ENCODE measurements at regions not wholly inside any gene's neighbourhood (a gene's known extent, or its start where the extent isn't known, plus 50 kb on each side); places are given as distances from the start of the nearest gene placed in this dataset.
"Not testable (repeated sequence)": the region's sequence is repeated elsewhere in the genome, so short reads cannot be mapped to it uniquely, and the experiment has no call there.

DNA sequence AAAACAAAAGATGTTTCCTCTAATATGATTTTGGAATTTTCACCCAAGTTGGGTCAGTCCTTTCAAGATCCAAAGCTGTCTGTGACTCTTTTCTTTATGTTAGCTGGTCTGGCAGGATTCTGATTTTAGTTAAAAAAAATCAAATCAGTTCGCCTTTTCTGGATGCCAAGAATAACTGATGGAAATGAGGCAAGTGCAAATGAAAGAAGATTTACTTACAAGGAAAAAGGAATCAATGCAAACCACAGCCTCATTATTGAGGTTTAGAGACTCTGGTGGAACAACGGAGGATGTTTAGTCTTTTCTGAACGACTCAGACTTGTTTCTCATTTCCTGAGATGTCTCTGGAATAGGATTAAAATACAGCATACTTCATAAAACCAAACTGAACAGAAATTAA is 117.0 kb upstream of the DYRK2 start:
- no peak for DNase-seq (ENCODE audit: extremely low read depth in 1 of 2, low read depth in 1 of 2)

DNA sequence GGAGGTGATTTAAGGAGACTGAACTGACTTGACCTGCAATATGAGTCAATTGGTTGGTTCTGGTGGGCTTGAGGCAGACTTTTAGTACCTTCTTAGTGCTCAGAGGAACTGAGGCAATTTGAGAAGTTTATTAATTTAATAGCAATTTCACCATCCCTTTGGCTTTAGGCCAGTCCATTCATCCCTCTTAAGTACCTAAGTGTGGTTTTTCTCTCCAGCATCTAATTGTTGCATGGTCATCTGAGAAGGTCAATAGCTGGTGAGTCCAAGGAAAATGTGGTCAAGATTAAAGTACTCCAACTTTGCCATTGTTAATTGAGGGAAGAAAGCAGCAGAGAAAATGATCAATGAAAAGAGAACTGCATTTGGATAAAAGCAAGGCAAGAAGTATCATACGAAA is 115.4 kb upstream of the DYRK2 start:
- DNase-seq (ENCODE audit: extremely low read depth in 1 of 2, low read depth in 1 of 2): no peak

- DNase-seq (ENCODE audit: extremely low read depth in 1 of 2, low read depth in 1 of 2): no peak
Observed at GRCh38 chr12:67534046-67534445, 114.5 kb upstream of the DYRK2 start.

DNA sequence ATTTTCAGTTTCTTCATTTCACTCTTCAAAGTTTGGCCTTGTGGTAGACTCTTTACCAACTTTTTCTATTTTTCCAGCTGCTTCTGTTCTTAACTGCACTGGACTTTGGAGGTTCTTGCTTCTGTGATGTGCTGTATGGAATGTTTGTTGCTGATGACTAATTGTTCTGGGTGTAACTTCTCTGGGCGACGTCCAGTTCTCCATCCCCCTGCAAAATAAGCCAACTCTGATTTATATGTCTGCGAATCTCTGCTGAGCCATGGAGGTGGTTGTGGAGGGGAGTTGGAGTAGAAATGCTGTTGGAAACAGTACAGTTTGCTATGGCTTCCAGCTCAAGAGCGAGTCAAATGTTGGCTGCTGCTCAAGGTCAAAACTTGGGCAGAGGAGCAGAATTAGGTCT is 113.9 kb upstream of the DYRK2 start:
- DNase-seq (ENCODE audit: extremely low read depth in 1 of 2, low read depth in 1 of 2): no peak

GRCh38 chr12:67535176-67535575 is 113.4 kb upstream of the DYRK2 start:
- no peak for DNase-seq (ENCODE audit: extremely low read depth in 1 of 2, low read depth in 1 of 2)

DNA sequence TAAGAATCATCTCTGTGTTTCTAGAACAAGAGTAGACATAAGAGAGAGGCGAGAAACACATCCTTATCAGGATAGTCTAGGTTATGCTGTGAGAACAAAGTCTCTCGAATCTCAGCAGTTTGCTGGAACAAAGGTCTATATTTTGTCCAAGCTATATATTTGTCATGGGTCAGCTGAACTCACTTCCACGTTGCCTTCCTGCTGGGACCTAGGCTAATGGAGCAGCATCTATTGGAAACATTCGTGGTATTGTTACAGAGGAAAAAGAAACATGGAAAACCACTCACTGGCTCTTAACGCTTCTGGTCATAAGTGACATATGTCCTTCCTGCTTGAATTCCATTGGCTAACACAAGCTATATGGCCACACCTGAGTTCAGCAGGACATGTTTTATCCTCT is 112.6 kb upstream of the DYRK2 start:
- DNase-seq (ENCODE audit: extremely low read depth in 1 of 2, low read depth in 1 of 2): no peak

GRCh38 chr12:67539329-67539728 is 109.2 kb upstream of the DYRK2 start:
- no peak for DNase-seq (ENCODE audit: extremely low read depth in 1 of 2, low read depth in 1 of 2)

DNA sequence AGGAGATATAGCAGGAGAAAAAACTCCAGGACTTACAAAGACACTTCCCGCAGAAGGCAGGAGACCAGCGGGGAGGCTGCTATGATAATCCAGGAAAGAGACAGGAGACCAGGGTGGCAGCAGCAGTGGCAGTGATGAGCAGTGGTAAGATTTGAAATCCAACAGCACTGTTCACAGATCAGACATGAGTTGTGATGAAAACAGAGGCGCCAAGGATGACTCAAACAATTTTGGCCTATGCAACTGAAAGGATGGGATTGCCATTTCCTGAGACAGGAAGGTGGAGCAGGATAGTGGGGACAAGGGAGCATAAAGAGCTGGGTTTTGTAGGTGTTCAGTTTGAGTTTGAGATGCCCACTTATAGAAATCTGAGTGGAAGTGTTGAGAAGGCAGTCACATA is 108.6 kb upstream of the DYRK2 start:
- no peak for DNase-seq (ENCODE audit: extremely low read depth in 1 of 2, low read depth in 1 of 2)

GRCh38 chr12:67540920-67541624 is 107.5 kb upstream of the DYRK2 start:
- DNase-seq (ENCODE audit: extremely low read depth in 1 of 2, low read depth in 1 of 2): no peak

- DNase-seq (ENCODE audit: extremely low read depth in 1 of 2, low read depth in 1 of 2): no peak
Observed at GRCh38 chr12:67541625-67541991, 106.9 kb upstream of the DYRK2 start.

GRCh38 chr12:67543021-67543770 is 105.3 kb upstream of the DYRK2 start:
- DNase-seq (ENCODE audit: extremely low read depth in 1 of 2, low read depth in 1 of 2): no peak

GRCh38 chr12:67545298-67545697 is 103.2 kb upstream of the DYRK2 start:
- DNase-seq (ENCODE audit: extremely low read depth in 1 of 2, low read depth in 1 of 2): no peak

DNA sequence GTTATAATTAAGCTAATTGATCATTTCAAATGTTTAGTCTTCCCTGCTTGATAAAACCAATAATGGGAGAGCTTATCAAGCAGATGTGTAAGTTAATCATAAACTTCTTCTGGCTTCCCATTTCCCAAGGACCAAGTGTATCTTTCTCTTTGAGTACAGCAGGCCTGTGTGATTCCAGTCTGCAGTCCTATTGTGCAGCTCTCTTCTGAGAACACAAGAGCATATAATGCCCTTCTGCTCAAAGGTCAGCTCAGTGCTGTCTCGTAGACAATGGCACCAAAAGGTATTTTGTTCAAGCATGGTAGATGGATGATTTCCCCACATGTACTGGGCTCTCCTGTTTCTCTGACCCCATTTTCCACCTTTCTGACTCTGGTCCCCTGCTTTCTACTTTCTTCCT is 101.8 kb upstream of the DYRK2 start:
- no peak for DNase-seq (ENCODE audit: extremely low read depth in 1 of 2, low read depth in 1 of 2)

GRCh38 chr12:67555075-67555717 is 93.3 kb upstream of the DYRK2 start:
- DNase-seq (ENCODE audit: extremely low read depth in 1 of 2, low read depth in 1 of 2): not testable (repeated sequence)

- DNase-seq (ENCODE audit: extremely low read depth in 1 of 2, low read depth in 1 of 2): no peak
Observed at GRCh38 chr12:67558775-67559174, 89.8 kb upstream of the DYRK2 start.

DNA sequence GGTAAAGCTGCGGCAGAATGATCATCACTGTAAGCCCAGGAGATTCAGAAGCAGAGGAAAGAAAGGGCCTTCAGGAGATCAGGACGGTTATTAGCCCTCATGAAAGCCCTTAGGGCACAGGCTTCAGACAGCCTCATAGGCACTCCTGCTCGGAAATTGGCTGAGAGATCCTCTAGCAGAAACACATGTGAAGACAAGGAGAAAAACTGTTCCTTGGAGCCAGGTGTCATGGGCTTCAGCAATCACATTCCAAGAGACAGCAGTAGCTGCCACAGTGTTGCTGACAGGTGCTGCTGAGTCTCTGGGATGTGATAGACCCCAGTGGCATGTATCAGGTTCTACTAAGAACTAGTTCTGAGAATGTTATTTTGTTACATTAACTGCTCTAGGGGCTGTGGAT is 88.8 kb upstream of the DYRK2 start:
- no peak for DNase-seq (ENCODE audit: extremely low read depth in 1 of 2, low read depth in 1 of 2)

DNA sequence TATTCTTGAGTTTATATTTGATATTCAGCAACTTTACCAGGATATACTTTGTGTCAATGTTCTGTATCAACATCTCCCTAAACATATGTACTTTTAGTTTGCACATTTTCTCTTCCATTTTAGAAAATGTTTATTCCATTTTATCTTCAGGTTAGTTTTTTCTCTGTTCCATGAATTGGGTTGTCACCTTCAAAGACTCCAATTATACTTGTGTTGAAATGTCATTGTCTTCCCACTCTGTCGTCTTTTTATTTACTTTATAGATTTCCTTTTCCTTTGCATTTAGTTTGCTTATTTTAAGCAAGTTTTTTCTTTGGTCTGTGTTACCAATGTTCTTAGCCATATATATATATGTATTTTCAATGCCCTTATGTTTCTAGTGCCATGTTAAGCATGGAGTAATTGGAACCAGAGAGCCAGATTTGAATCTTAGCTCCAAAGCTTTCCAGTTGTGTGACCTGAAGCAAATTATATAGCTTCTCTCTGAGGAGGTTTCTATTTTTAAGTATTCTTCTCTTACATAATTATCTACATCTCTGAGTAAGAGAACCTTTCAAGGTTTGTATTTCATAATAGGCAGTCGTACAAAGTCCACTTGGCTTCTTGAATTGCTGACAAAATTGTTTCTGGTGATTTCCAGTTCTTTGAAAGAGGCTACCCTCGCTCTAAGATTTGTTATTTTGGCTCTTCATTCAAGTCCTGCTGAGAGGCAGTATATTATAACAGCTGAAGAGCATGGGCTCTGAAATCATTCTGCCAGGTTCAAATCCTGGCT is 85.8 kb upstream of the DYRK2 start:
- DNase-seq (ENCODE audit: extremely low read depth in 1 of 2, low read depth in 1 of 2): no peak

- DNase-seq (ENCODE audit: extremely low read depth in 1 of 2, low read depth in 1 of 2): no peak
Observed at GRCh38 chr12:67568055-67568454, 80.5 kb upstream of the DYRK2 start.

- no peak for DNase-seq (ENCODE audit: extremely low read depth in 1 of 2, low read depth in 1 of 2)
Observed at GRCh38 chr12:67572492-67572891, 76.1 kb upstream of the DYRK2 start.

GRCh38 chr12:67573566-67573965 is 75.0 kb upstream of the DYRK2 start:
- DNase-seq (ENCODE audit: extremely low read depth in 1 of 2, low read depth in 1 of 2): no peak

DNA sequence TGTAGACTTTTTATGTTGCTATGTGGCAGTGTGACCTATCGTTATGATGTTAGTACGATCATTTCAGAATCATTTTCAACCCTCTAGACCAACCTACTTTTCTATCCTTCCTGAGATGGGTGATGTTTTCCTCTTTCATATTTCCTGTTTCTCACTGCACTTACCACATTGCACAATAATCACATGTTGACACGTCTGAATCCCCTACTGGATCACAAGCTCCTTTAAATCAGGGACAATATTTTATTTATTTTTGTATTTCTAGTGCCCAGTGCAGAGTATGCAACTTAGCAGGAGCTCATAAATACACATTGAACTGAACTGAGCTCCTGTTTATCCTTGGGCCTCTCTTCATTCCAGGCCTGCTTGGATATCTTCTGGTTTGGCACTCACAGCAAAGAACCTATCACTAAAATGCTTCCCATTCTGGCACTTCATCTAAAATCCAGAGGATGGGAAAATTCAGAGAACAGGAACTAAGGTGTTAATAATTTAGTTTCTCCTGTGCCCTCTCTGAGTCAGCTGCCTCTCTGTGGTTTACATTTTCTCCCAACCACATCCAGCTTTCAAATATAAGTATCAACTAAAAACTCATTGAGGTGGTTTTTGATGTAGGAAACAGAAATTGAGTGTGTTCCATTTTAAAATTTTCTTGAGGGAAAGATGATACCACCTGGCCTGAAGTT is 69.4 kb upstream of the DYRK2 start:
- no peak for DNase-seq (ENCODE audit: extremely low read depth in 1 of 2, low read depth in 1 of 2)

All from stimulated activated CD8-positive, alpha-beta memory T cell treated with anti-CD3 and anti-CD28 coated beads, Interleukin-7, amount 100 ng/mL, for 48 hours (primary cell).